ENCODE measurements at regions not wholly inside any gene's neighbourhood (a gene's known extent, or its start where the extent isn't known, plus 50 kb on each side); places are given as distances from the start of the nearest gene placed in this dataset.
"Not testable (repeated sequence)": the region's sequence is repeated elsewhere in the genome, so short reads cannot be mapped to it uniquely, and the experiment has no call there.

GRCh38 chr14:44384601-44385293 is 122.3 kb downstream of the FSCB start:
- H3K27me3 ChIP-seq (ENCODE audit: control insufficient read depth, insufficient read depth, low read length); H3K4ac ChIP-seq (ENCODE audit: low read depth, low read length); H2AK9ac ChIP-seq (replicated peaks; ENCODE audit: low read depth, low read length, poor library complexity); H3K9me3 ChIP-seq (ENCODE audit: control insufficient read depth, insufficient read depth, low read length); intact Hi-C loops (cut with micrococcal nuclease); H3K4me1 ChIP-seq (ENCODE audit: control insufficient read depth, insufficient read depth, low read length); H3K56ac ChIP-seq (ENCODE audit: extremely low read depth, insufficient read depth, low read length); BruUV-seq (replicated peaks); H3K27ac ChIP-seq (ENCODE audit: insufficient read depth, low read length); H4K20me1 ChIP-seq (ENCODE audit: insufficient read depth, low read length); H2BK120ac ChIP-seq (ENCODE audit: low read depth, low read length); H2BK15ac ChIP-seq (ENCODE audit: low read depth, low read length); CTCF ChIA-PET; H3K4me3 ChIP-seq (ENCODE audit: insufficient read depth, low read depth, low read length); H3K9ac ChIP-seq (ENCODE audit: low read depth, low read length); in situ Hi-C loops (cut with MboI; ENCODE audit: low sequenced_read_pairs); dilution Hi-C loops (cut with HindIII; ENCODE audit: low sequenced_read_pairs, unreplicated experiment); H2BK5ac ChIP-seq (ENCODE audit: low read depth, low read length, poor library complexity, severe bottlenecking); H4K8ac ChIP-seq (ENCODE audit: low read depth in 2 of 2, low read length in 2 of 2); H4K5ac ChIP-seq (ENCODE audit: low read depth, low read length); H3K36me3 ChIP-seq (ENCODE audit: control insufficient read depth, insufficient read depth, low read length); H2AK5ac ChIP-seq (ENCODE audit: low read depth, low read length); H3K18ac ChIP-seq (ENCODE audit: low read depth, low read length); H3K23ac ChIP-seq (ENCODE audit: low read depth, low read length); H4K91ac ChIP-seq (ENCODE audit: insufficient read depth, low read depth, low read length); POLR2A ChIA-PET (ENCODE audit: unreplicated experiment); H3K9me1 ChIP-seq (ENCODE audit: insufficient read depth, low read length); ATAC-seq (ENCODE audit: low read depth); DNase-seq; H3K4me2 ChIP-seq (ENCODE audit: low read depth, low read length); H3K14ac ChIP-seq (replicated peaks; ENCODE audit: low read depth, low read length); H3K79me1 ChIP-seq (ENCODE audit: low read depth in 1 of 2, low read length in 2 of 2); H2AFZ ChIP-seq (replicated peaks; ENCODE audit: low read length, poor library complexity); H2BK20ac ChIP-seq (ENCODE audit: low read depth, low read length): not testable (repeated sequence)
- WGBS, 2 experiments (ENCODE audit: extremely low coverage in 2 of 2, insufficient read length in 1 of 2): 72% methylated on average over 11 of the region's 38 CpGs; no CpG with 5 or more reads in 1 of the 2 experiments
